ENCODE measurements at regions not wholly inside any gene's neighbourhood (a gene's known extent, or its start where the extent isn't known, plus 50 kb on each side); places are given as distances from the start of the nearest gene placed in this dataset.
"Not testable (repeated sequence)": the region's sequence is repeated elsewhere in the genome, so short reads cannot be mapped to it uniquely, and the experiment has no call there.

GRCh38 chr1:173333581-173333980 lies 126.5 kb upstream of the TNFSF4 start:
- TF ChIP-seq CTCF (IDR thresholded peaks at IDR 0.05; ENCODE audit: low read depth, low read length): no peak
- DNase-seq (ENCODE audit: extremely low read depth, low read depth): no peak

GRCh38 chr1:173337126-173337525 lies 130.0 kb upstream of the TNFSF4 start:
- DNase-seq (ENCODE audit: extremely low read depth, low read depth): no peak
- no peak for TF ChIP-seq CTCF (IDR thresholded peaks at IDR 0.05; ENCODE audit: low read depth, low read length)

- no peak for DNase-seq (ENCODE audit: extremely low read depth, low read depth)
- TF ChIP-seq CTCF (IDR thresholded peaks at IDR 0.05; ENCODE audit: low read depth, low read length): no peak
Observed at GRCh38 chr1:173341307-173341706, 134.2 kb upstream of the TNFSF4 start.

- TF ChIP-seq CTCF (IDR thresholded peaks at IDR 0.05; ENCODE audit: low read depth, low read length): no peak
- no peak for DNase-seq (ENCODE audit: extremely low read depth, low read depth)
Observed at GRCh38 chr1:173341971-173342370, 134.8 kb upstream of the TNFSF4 start.

GRCh38 chr1:173342736-173343135 lies 134.4 kb upstream of the PRDX6 start:
- no peak for TF ChIP-seq CTCF (IDR thresholded peaks at IDR 0.05; ENCODE audit: low read depth, low read length)
- no peak for DNase-seq (ENCODE audit: extremely low read depth, low read depth)

- no peak for DNase-seq (ENCODE audit: extremely low read depth, low read depth)
- TF ChIP-seq CTCF (IDR thresholded peaks at IDR 0.05; ENCODE audit: low read depth, low read length): no peak
Observed at GRCh38 chr1:173344034-173344743, 132.9 kb upstream of the PRDX6 start.

- no peak for DNase-seq (ENCODE audit: extremely low read depth, low read depth)
- no peak for TF ChIP-seq CTCF (IDR thresholded peaks at IDR 0.05; ENCODE audit: low read depth, low read length)
Observed at GRCh38 chr1:173347282-173347818, 129.8 kb upstream of the PRDX6 start.

GRCh38 chr1:173352635-173353034 lies 124.5 kb upstream of the PRDX6 start:
- DNase-seq (ENCODE audit: extremely low read depth, low read depth): not testable (repeated sequence)
